T-helper 2 cell treated with Interferon-gamma antibody and Interleukin-4, amounts not matched to agents 100 ng/mL and 5 ng/mL, for 36 hours (primary cell): ENCODE measurements at regions not wholly inside any gene's neighbourhood (a gene's known extent, or its start where the extent isn't known, plus 50 kb on each side); places are given as distances from the start of the nearest gene placed in this dataset.

Source experiments
- intact Hi-C: fragments of 100-400 bp; cut with micrococcal nuclease; formaldehyde crosslinking; loops from one replicate; pipeline ENCODE4 v1.15.1; 2023

- intact Hi-C loops = no loop called here
Observed at GRCh38 chr19:30670562-30671366, 298.6 kb downstream of the ZNF536 start.

GRCh38 chr19:30670011-30670329 is 297.8 kb downstream of the ZNF536 start:
- intact Hi-C loops = no loop called here

- intact Hi-C loops = loop anchor here (5.0 kb wide), 1 partner anchor 1553 kb away; no protein-coding TSS in a partner anchor
Observed at GRCh38 chr19:30669329-30670010, 297.3 kb downstream of the ZNF536 start.

- intact Hi-C loops = loop anchor here (5.0 kb wide), 1 partner anchor 1554 kb away; no protein-coding TSS in a partner anchor
Observed at GRCh38 chr19:30668521-30669155, 296.5 kb downstream of the ZNF536 start.

- intact Hi-C loops = loop anchor here (5.0 kb wide), 1 partner anchor 1555 kb away; no protein-coding TSS in a partner anchor
Observed at GRCh38 chr19:30667746-30668145, 295.6 kb downstream of the ZNF536 start.

- intact Hi-C loops = loop anchor here (5.0 kb wide), 1 partner anchor 1555 kb away; no protein-coding TSS in a partner anchor
Observed at GRCh38 chr19:30667227-30667626, 295.0 kb downstream of the ZNF536 start.

- intact Hi-C loops = loop anchor here (5.0 kb wide), 1 partner anchor 1556 kb away; no protein-coding TSS in a partner anchor
Observed at GRCh38 chr19:30666301-30666803, 294.2 kb downstream of the ZNF536 start.

GRCh38 chr19:30665449-30665848 is 293.3 kb downstream of the ZNF536 start:
- intact Hi-C loops = loop anchor here (5.0 kb wide), 1 partner anchor 1557 kb away; no protein-coding TSS in a partner anchor

GRCh38 chr19:30663611-30664174 is 291.5 kb downstream of the ZNF536 start:
- intact Hi-C loops = no loop called here

- intact Hi-C loops = no loop called here
Observed at GRCh38 chr19:30662211-30662861, 290.2 kb downstream of the ZNF536 start.

- intact Hi-C loops = no loop called here
Observed at GRCh38 chr19:30659638-30660037, 287.5 kb downstream of the ZNF536 start.

GRCh38 chr19:30656520-30657100 is 284.4 kb downstream of the ZNF536 start:
- intact Hi-C loops = no loop called here

- intact Hi-C loops = loop anchor here (5.0 kb wide), 1 partner anchor 427 kb away; no protein-coding TSS in a partner anchor
Observed at GRCh38 chr19:30653646-30654386, 281.6 kb downstream of the ZNF536 start.

GRCh38 chr19:30652751-30653150 is 280.6 kb downstream of the ZNF536 start:
- intact Hi-C loops = loop anchor here (5.0 kb wide), 1 partner anchor 425 kb away; no protein-coding TSS in a partner anchor

- intact Hi-C loops = loop anchor here (5.0 kb wide), 1 partner anchor 424 kb away; no protein-coding TSS in a partner anchor
Observed at GRCh38 chr19:30651691-30652090, 279.5 kb downstream of the ZNF536 start.

- intact Hi-C loops = loop anchor here (5.0 kb wide), 1 partner anchor 424 kb away; no protein-coding TSS in a partner anchor
Observed at GRCh38 chr19:30651066-30651465, 278.9 kb downstream of the ZNF536 start.

- intact Hi-C loops = loop anchor here (1.0 to 5.0 kb wide), 2 partner anchors 423 to 920 kb away; no protein-coding TSS in a partner anchor
Observed at GRCh38 chr19:30649934-30650614, 277.9 kb downstream of the ZNF536 start.
